Lower leg skin (tissue), 3 donors: ENCODE measurements at regions not wholly inside any gene's neighbourhood (a gene's known extent, or its start where the extent isn't known, plus 50 kb on each side); places are given as distances from the start of the nearest gene placed in this dataset.

Experiments used
- POLR2A ChIP-seq, 2 donors: fragments of 450-650 bp; IDR thresholded peaks; one replicate each; pipeline ENCODE4 v1.6.1; 2016 to 2017; ENCODE audit warnings: antibody characterized with exemption in 2 of 2, mild to moderate bottlenecking in 1 of 2, moderate library complexity in 1 of 2
- TF ChIP-seq, protein P1 (sequence below), 3 donors: fragments of 450-650 bp; IDR thresholded peaks; one replicate each; pipeline ENCODE4 v1.5.1; 2016; ENCODE audit warnings: antibody characterized with exemption in 3 of 3, mild to moderate bottlenecking in 3 of 3, moderate library complexity in 2 of 3

DNA sequence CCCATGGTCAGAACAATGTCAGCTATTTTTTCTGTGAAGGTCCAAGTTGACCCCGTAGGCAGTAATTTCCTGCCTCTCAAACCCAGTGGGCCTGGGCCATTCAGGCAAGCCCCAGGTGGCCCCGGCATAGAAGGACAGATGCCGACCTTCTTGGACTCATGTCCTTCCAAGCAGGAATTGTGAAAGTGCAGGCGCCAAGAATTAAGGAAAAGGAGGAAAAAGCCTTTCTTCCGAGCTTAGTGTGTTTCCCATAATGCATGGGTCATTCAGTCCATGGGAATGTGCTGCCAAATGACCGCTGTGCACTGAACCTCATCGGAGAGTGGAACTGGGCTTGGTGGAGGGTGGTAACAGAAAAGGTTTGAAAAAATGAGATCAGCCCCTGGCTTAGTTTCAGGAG, 196.5 kb upstream of the HS3ST1 start:
- TF ChIP-seq, protein P1, sequence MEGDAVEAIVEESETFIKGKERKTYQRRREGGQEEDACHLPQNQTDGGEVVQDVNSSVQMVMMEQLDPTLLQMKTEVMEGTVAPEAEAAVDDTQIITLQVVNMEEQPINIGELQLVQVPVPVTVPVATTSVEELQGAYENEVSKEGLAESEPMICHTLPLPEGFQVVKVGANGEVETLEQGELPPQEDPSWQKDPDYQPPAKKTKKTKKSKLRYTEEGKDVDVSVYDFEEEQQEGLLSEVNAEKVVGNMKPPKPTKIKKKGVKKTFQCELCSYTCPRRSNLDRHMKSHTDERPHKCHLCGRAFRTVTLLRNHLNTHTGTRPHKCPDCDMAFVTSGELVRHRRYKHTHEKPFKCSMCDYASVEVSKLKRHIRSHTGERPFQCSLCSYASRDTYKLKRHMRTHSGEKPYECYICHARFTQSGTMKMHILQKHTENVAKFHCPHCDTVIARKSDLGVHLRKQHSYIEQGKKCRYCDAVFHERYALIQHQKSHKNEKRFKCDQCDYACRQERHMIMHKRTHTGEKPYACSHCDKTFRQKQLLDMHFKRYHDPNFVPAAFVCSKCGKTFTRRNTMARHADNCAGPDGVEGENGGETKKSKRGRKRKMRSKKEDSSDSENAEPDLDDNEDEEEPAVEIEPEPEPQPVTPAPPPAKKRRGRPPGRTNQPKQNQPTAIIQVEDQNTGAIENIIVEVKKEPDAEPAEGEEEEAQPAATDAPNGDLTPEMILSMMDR (IDR thresholded peaks at IDR 0.05) = no peak
- no peak for TF ChIP-seq POLR2A (IDR thresholded peaks at IDR 0.05)
